NCI-H82 treated with DMSO at 0.1 percent for 48 hours (cell line): ENCODE measurements at regions not wholly inside any gene's neighbourhood (a gene's known extent, or its start where the extent isn't known, plus 50 kb on each side); places are given as distances from the start of the nearest gene placed in this dataset.

Source experiments
- DNase-seq: peaks from one replicate; lab custom pipeline; 2025; ENCODE audit not compliant: unreplicated experiment; lab: John Stamatoyannopoulos, UW

DNA sequence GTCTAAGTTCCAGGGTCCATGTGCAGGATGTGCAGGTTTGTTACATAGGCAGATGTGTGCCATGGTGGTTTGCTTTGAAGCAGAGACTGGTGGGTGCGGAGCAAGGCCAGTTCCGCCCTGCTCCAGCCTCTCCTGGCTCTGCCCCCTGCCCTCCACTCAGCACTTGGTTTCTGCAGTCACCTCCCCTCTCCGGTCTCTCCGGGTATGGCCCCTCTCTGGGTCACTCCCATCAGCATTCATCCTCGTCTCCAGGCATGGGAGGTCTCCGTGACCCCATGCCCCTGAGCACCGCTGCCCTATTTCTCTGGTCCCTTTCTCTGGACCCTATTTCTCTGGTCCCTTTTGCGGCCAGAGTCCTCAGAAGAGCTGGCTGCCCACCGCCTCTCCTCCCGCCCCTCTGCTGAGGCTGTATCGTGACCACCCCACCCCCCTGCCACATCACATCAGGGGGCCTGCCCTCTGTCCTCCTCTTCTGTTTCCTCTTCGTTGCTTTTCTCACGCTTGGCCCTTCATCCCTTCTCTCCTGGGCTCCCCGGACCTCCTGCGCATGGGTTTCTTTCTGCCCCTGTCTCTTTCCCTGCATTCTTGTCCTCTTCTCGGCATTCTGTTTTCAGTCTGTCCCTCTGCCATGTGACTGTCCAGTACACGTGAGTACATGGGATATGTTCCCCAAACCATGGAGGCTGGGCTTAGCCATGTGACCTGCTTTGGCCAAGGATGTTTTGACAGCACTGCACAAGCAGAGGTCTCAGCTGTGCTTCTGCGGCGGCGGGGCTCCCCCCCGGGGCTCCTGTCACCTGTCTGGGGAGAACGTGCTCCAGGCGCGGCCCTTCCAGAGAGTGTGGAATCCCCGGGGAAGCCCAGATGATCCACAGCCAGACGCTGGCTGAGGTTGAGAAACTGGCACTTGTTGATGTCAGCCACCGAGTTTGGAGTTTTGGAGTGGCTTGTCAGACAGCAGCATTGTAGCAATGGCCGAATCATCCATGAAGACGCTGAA, 54.4 kb upstream of the C1orf174 start:
- no peak for DNase-seq

DNA sequence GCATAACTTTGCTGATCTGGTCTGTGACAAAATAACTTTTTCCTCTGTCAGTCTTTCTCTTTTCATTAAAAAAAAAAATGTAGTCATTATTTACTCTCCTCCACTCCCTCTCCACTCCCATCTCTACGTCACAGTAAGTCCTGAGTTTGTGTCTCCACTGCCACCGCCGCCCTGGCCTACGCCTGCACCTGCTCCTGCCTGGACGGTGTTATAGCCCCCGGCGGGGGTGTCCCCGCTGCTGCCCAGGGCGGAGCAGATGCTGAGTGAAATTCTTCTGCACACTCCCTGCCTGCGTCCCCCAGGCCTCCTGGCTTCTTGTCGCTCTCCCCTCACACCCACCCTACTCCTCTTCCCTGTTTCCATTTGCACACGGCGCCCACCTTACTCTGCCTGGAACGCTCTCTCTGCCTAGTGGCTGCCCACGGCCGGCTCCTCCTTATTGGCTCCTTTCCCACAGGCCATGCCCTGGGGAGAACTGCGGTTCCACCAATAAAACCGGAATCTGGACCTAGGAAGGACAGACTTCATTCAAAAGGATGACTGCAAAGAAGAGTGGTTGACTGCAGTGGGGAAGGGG, 55.2 kb upstream of the C1orf174 start:
- DNase-seq = no peak

DNA sequence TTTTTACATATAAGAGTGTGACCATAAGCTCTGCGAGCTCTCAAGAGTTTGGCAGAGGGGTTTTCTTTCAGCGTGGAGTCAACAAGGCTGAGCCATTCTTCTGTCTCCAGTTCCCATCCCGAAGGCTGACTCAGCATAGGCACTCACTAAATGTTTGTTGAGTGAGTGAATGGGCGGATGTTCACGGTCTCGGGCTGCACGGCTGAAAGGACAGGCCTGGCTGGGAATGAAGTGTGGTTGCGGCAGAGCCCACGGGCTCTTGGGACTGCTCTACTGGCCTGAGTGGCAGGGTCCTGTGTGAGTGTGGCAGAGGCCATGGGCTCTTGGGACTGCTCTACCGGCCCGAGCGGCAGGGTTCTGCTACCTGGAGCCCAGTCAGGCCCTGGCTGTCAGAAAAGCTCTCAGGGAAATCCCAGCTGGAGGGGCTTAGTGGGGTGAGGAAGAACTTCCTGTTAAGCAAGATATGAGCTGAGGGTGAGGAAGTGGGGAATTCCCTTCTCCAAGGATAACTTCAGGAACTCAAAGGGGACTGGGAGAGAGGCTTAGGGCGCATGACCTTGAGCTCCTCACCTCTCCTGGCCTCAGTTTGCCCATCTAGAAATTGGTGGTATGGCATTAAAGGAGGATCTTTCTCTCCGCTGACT, 56.6 kb upstream of the C1orf174 start:
- DNase-seq = no peak

DNA sequence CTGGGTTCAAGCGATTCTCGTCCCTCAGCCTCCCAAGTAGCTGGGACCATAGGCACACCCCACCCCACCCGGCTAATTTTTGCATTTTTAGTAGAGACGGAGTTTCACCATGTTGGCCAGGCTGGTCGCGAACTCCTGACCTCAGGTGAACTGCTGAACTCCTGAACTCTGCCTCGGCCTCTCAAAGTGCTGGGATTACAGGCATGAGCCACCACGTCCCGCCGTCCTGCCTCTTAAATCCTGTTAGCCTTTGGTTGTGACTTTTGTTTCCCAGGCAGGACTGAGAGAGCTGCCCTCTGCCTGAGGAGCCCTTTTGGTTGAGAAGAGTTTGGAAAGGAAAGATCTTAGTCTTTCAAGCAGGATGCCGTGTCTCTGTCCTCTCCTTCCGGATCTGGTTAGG, 59.3 kb upstream of the C1orf174 start:
- peak; percentile 12 for DNase-seq

DNA sequence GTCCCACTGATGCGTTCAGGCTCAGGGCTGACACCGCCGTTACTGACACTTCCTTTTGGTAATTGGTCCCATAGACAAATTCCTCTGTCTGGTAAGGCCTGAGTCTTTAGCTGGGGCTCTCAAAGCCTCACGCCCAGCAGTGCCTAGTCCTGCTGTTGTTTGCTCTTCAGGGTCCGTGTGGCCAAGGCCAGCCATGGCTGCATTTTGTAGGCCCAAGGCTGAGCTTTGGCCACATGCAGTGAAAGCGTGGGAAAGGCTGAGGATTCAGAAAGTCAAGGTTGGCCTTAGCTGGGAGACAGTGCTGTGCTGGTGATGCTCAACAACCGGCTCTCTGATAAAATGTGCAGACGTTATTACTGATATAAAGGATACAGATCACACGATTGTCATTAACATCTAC, 63.5 kb upstream of the C1orf174 start:
- no peak for DNase-seq

DNA sequence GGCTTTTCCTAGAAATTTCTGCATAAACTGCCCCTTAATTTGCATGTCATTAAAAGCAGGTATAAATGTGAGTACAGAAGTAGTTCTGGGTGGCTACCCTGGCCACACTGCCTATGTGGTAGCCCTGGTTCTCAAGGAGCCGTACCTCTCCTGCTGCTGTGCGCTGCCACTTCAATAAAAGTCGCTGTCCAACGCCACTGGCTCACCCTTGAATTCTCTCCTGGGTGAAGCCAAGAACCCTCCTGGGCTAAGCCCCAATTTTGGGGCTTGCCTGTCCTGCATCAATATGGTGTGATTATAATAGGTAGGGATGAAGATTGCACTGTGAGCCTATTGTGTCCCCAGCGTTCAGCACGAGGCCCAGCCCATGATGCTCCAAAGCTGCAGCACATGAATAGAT, 65.6 kb upstream of the C1orf174 start:
- DNase-seq = no peak

DNA sequence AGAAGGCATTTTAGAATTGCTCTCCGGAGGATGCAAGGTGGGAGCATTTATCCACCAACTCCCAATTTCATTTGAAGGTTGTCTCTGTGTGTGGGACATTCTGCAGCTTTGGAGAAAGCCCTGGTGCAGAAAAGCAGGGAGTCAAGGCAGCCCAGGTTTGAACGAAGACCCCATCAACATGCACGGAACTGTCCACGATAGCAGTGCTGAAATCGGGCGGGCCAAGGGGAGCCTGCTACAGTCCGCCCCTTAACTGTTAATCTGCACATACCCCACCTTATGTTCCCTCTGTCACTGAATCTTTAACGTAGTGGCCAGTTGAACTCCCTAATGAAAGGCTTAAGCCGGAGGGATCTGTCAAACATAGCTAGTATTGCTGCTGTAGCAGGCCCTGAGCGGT, 68.8 kb upstream of the C1orf174 start:
- no peak for DNase-seq

DNA sequence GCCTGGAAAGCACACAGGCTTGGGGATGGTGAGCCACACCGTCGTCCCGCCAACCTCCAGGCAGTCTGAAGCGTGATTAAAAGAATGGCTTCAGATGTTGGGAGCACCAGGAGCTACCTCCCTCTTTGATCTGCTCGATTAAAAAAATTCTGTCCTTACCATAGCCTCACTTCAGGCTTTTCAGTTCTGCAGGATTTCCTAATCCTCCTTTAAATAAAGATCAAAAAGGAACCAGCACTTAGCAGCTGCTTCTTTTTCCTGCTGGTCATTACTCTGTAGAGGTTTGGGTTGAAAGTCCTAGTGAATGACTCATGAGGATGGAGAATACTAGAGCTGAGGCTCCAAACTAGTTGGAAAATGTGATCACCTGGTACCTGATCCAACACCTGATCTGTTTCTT, 71.9 kb upstream of the C1orf174 start:
- no peak for DNase-seq

DNA sequence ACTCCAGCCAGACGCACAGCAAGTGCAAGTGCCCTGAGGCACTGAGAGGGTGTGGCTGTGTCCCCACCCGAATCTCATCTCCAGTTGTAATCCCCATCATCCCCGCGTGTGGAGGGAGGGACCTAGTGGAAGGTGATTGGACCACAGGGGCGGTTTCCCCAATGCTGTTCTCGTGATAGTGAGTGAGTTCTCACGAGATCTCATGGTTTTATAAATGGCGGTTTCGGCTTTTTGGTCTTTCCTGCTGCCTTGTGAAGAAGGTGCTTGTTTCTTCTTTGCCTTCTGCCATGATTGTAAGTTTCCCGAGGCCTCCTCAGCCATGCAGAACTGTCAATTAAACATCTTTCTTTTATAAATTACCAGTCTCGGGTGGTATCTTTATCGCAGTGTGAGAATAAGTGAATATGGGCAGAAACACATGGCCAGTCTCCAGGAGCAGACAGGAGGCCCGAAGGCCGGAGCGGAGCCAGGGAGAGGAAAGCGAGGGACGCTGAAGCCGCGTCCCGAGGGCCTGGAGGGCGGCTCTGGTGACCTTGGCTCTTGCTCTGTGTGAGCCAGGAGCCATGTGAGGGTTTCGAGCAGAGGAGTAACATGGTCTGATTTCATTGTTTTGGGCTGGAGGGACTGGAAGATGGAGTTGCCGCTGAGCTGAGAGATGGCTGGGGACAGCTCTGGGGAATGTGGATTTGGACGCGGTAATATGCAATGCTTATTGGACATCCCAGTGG, 76.0 kb upstream of the C1orf174 start:
- no peak for DNase-seq

DNA sequence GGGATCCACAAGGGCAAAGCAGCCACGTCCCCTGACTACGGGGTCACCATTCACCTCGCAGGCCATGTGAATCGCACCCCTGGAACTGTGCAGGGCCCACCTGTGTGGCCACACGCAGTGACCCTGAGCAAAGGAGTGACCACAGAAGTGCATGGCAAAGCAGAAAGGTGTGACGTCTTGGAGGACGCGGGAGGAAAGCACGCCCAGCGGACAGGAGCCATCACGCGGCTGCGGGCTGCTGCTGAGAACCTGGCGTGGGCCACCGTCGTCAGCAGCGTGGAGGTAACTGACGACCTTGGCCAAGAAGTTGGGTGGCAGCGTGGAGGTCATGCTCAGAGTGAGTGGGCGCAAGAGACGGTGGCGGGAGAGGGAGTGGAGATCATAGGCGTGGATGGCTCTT, 76.7 kb upstream of the C1orf174 start:
- no peak for DNase-seq

DNA sequence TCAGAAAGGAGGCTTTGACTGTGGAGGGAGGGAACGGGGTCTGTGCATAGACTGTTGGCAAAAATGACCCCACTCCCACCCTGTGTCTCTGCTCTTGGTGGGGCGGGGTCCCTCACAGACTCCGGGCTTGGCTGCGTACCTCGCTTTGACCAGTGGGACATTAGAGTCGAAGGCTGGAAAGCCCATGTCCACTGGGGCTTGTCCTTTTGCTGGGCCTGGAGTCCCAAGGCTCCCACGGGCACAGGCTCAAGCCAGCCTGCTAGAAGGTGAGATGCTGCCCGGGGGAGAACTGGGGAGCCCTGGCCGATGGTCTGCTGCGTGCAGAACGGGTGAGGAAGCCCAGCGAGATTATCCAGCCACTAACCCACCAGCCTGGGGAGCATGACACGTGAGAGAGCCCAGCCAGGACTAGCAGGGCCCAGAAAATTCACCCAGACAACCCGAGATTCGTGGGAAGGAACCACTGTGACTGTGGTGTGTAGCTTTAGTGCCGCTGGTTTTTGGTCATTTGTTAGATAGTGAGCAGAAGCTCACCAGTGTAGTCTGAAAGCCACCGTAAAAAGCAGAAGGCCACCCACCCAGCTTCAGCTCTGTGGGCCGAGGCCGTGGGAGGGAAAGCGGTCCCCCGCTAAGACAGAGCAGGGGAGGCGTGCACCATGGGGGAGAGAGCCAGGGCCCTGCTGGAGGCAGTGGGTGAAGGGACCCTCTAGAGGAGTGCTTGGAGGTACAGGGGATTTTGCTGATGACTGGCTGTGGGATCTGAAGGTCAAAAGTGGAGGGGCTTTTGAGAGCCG, 78.3 kb upstream of the C1orf174 start:
- DNase-seq = no peak

DNA sequence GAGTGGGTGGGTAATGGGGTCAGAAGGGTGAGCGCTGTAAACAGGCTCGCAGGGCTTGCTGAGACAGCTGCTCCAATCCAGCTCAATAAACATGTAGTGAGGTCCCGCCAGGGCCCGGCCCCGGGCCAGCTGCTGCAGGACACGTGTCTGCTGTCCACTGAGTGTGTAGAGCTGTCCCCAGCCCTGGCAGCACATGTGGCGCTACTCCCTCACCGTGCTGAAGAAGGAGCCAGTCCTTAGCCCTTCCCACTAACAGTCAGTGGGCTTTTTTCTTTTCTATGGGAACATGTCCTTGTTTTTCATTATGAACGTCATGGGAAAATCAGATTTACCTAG, 78.9 kb upstream of the C1orf174 start:
- DNase-seq = no peak

DNA sequence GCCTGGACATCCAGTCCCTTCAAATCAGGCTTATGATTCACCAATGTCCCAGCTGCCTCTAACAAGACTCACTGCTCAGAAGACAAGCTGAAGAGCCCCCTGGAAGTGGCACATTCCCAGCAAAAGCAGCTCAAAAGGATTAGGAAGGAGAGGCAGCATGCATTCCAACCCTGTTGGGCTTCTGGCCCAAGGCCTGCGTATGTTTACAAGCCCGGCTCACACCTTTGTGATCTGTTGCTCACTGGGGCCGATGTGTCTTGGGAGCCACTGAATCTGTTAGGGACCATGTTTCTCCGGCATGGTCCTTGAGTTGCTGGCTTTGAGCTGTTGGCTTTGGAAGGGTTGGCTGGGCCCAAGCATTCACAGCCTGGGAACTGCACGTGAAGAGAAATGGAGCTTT, 81.2 kb upstream of the C1orf174 start:
- DNase-seq = no peak

DNA sequence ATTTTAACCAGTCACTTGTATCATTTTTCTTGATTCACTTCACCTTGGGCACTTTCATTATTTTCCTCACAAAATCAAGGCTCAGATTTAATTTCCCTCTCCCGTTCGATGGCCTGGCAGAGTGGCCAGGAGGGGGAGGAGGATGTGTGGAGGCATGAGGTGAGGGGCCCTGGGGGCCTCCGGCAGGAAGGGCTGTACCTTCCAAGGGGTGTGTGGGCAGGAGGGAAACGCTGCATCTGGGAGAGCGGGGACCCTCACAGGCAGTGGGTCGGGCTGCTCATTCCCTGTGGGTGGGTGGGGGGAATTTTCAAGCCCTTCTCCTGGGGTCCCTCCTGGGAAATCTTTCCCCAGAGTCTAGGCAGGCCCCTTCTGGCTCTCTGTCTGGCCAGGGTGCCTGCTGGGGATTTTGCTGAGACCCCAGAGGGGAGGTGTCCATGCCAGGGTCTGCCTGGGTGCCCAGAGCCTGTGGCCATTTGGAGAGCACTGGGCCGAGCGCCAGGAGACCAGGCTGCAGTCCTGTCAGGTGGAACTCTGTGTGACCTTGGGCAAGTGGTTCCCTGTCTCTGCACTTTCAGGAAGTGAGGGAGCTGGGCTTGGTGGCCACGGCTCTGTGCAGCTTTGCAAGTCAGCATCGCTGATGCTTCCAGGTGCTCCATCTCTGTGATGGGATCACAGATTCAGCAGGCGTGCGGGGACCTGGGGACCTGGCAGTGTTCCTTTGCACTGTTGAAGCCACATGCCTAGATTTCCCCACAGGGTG, 81.9 kb upstream of the C1orf174 start:
- DNase-seq = no peak

DNA sequence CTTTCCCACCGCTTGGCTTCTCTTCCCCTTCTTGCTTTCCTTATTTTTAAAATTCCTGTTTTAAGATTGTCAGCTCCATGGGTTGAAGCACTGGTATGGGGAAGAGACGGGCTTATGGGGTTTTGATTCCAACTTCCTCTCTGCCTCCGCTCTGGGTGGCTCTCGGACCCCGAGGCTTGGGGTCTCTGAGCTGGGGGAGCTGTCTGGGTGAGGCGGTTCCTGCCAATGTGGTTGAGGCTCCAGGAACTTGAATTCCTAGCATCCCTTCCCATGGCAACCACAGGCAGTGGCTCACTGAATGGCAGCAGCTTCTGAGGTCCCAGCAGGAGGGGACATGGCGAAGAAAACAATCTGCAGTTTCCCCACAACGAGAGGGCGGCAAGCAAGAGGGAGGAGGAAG, 83.1 kb upstream of the C1orf174 start:
- DNase-seq = no peak

DNA sequence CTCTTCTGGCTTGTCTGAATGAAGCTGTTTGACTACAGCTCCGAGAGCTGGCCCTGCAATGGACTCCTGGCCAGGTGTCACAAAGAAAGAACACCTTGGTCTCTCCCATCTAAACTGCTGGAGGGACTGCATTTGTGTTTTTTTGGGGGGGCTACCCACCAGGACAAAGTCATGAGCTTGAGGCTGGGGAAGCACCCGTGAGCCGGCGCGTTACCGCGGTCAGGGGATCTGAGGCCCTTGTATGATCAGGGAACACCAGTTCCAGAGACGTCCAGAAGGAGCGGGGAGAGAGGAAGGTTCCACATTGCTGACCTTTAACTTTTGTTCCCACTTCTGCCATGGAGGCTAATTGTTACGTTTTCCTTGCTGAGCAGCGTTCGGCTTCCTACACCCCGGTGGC, 84.5 kb upstream of the C1orf174 start:
- no peak for DNase-seq

DNA sequence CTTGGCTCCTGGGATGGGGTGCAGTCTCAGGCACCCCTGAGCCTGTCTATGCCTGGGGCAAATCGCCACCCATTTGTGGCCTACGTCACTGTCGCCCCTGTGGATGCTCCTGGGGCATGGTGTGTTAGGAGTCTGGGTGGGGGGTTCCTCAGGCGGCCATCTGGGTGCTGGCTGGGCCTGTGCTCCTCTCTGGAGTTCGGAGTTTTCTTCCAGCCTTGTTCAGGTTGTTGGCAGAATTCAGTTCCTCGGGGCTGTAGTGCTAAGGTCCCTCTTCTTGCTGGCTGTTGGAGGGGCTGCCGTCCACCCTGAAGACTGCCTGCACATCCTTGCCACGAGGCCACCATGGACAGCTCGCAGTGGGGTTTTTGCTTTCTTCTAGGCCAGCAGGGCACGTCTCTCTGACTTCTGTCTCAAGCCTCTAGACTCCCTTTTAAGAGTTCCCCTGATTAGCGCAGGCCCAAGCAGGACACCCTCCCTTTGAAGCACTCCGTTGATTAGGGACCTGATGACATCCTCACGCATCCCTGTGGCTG, 86.7 kb upstream of the C1orf174 start:
- DNase-seq = no peak

DNA sequence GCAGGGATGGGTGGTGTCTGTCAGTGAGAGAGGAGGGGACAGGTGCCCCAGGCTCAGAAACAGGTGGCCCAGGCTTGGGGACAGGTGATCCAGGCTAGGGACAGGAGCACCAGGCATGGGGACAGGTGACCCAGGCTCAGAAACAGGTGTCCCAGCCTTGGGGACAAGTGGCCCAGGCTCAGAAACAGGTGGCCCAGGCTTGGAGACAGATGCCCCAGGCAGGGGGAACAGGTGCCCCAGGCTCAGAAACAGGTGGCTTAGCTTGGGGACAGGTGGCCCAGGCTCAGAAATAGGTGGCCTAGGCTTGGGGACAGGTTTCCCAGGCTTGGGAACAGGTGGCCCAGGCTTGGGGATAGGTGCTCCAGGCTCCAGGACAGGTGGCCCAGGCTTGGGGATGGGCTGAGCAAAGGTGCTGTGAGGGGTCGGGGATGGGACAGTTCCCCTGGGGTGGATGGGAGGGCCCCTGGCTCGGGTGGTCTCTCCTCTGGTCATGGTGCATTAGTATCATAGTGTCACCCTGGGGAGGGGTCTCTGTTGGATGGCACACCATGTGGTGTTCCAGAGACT, 87.7 kb upstream of the C1orf174 start:
- no peak for DNase-seq

DNA sequence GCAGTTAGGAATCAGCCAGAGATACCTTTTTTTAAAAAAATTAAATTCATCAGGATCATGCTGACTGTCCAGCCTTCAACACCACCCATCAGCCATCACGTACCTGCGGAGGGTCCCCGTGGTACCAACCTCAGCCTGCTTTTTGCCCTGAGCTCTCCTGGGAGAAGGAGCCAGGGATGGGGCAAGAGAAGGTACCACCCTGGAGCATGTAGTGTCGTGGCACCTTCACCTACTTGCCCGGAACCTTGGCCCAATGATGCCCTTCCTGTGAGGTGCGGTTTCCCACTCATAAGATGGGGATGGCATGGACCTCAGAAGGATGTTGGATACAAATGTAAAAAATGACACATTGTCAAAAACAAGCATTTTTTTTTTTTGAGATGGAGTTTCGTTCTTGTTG, 88.4 kb upstream of the C1orf174 start:
- DNase-seq = no peak
